SU-DHL-6 (cell line): ENCODE measurements at regions not wholly inside any gene's neighbourhood (a gene's known extent, or its start where the extent isn't known, plus 50 kb on each side); places are given as distances from the start of the nearest gene placed in this dataset.

Experiments
- H2AFZ ChIP-seq: fragments of 200-600 bp; sonication (generic); 2 replicates; pipeline ENCODE4 v1.6.1; 2014; ENCODE audit warnings: low read depth, mild to moderate bottlenecking, moderate library complexity, mixed read lengths, antibody characterized with exemption, low read length; ENCODE audit not compliant: severe bottlenecking
- H3F3A ChIP-seq: fragments of 200-600 bp; shearing (Covaris generic); 2 replicates; pipeline ENCODE4 v1.6.0; 2016; ENCODE audit warnings: antibody characterized with exemption, mild to moderate bottlenecking; ENCODE audit not compliant: insufficient read depth
- H3K27ac ChIP-seq: fragments of 200-600 bp; sonication (generic); 2 replicates; pipeline ENCODE4 v1.5.1; 2016; ENCODE audit warnings: low read depth, mild to moderate bottlenecking, low read length, moderate library complexity, mixed read lengths
- H3K27me3 ChIP-seq: fragments of 200-600 bp; sonication (generic), shearing (Covaris generic); 2 replicates; pipeline ENCODE4 v1.6.0; 2014; ENCODE audit warnings: mild to moderate bottlenecking, low read length
- H3K36me3 ChIP-seq: fragments of 200-600 bp; sonication (generic); 2 replicates; pipeline ENCODE4 v1.6.1; 2014; ENCODE audit warnings: mild to moderate bottlenecking, low read length, mixed read lengths
- H3K4me2 ChIP-seq: fragments of 300-600, 200-600 bp; shearing (Covaris generic), sonication (generic); 2 replicates; pipeline ENCODE4 v1.6.0; 2014; ENCODE audit warnings: low read length, low read depth, mild to moderate bottlenecking; ENCODE audit not compliant: poor library complexity, severe bottlenecking
- H3K4me3 ChIP-seq: fragments of 200-600 bp; sonication (generic); 2 replicates; pipeline ENCODE4 v1.5.1; 2014; ENCODE audit warnings: antibody characterized with exemption, low read length, mild to moderate bottlenecking, mixed read lengths; ENCODE audit not compliant: insufficient read depth, poor library complexity, severe bottlenecking
- H3K79me2 ChIP-seq: fragments of 200-600 bp; sonication (generic); 2 replicates; pipeline ENCODE4 v1.6.1; 2014; ENCODE audit warnings: mild to moderate bottlenecking, low read length, moderate library complexity; ENCODE audit not compliant: insufficient read depth
- H3K9ac ChIP-seq: fragments of 200-600 bp; sonication (generic); 2 replicates; pipeline ENCODE4 v1.7.0; 2014; ENCODE audit warnings: mild to moderate bottlenecking, low read length
- H3K9me2 ChIP-seq: fragments of 200-600 bp; sonication (generic); replicated peaks from 2 replicates; pipeline ENCODE4 v1.6.1; 2014; ENCODE audit warnings: low read length; ENCODE audit not compliant: insufficient read depth
- H3K9me3 ChIP-seq: fragments of 200-600 bp; sonication (generic); 2 replicates; pipeline ENCODE4 v1.6.1; 2014; ENCODE audit warnings: low read length, mixed read lengths; ENCODE audit not compliant: insufficient read depth
- H4K20me1 ChIP-seq: fragments of 200-600 bp; sonication (generic); 2 replicates; pipeline ENCODE4 v1.6.1; 2014; ENCODE audit warnings: low read depth, mild to moderate bottlenecking, antibody characterized with exemption, low read length, moderate library complexity, mixed read lengths
- CTCF ChIP-seq: fragments of 200-600 bp; sonication (generic); IDR thresholded peaks from one replicate; pipeline ENCODE4 v1.5.1; 2017; ENCODE audit warnings: antibody characterized with exemption, mild to moderate bottlenecking, low read length, moderate library complexity; ENCODE audit not compliant: insufficient read depth, poor library complexity, severe bottlenecking
- EZH2phosphoT487 ChIP-seq: fragments of 200-600 bp; sonication (generic), shearing (Covaris generic); conservative IDR thresholded peaks from 2 replicates; pipeline ENCODE4 v1.6.1; 2018; ENCODE audit warnings: mild to moderate bottlenecking, antibody characterized with exemption, low read length, moderate library complexity, mixed read lengths

- H2AFZ ChIP-seq = no peak overlapping the region
- no peaks in the 10 kb centered on the region for H3K9me3 ChIP-seq
- no peaks in the 10 kb centered on the region for H3K36me3 ChIP-seq
- no peak overlapping the region for H3K27ac ChIP-seq
- no peaks in the 10 kb centered on the region for H3K27me3 ChIP-seq
- no peaks in the 10 kb centered on the region for H3F3A ChIP-seq
- H3K4me2 ChIP-seq = no peak overlapping the region
- TF ChIP-seq CTCF (no peak), EZH2phosphoT487 (no peak)
- H3K9ac ChIP-seq = no peak overlapping the region
- H3K4me3 ChIP-seq = no peak overlapping the region
- no peaks in the 10 kb centered on the region for H4K20me1 ChIP-seq
- H3K9me2 ChIP-seq = no peaks in the 10 kb centered on the region
- no peaks in the 10 kb centered on the region for H3K79me2 ChIP-seq
These were observed 212.8 kb upstream of the CHD1 start for GRCh38 chr5:99141534-99142128.

GRCh38 chr5:99138911-99139310 is 210.1 kb upstream of the CHD1 start:
- no peak overlapping the region for H2AFZ ChIP-seq
- H4K20me1 ChIP-seq = no peaks in the 10 kb centered on the region
- no peak overlapping the region for H3K27ac ChIP-seq
- TF ChIP-seq EZH2phosphoT487 (no peak), CTCF (no peak)
- no peak overlapping the region for H3K9ac ChIP-seq
- no peaks in the 10 kb centered on the region for H3K27me3 ChIP-seq
- no peaks in the 10 kb centered on the region for H3K9me2 ChIP-seq
- H3K36me3 ChIP-seq = no peaks in the 10 kb centered on the region
- H3K4me2 ChIP-seq = no peak overlapping the region
- H3K4me3 ChIP-seq = no peak overlapping the region
- no peaks in the 10 kb centered on the region for H3K79me2 ChIP-seq
- H3K9me3 ChIP-seq = no peaks in the 10 kb centered on the region
- no peaks in the 10 kb centered on the region for H3F3A ChIP-seq

- Histone ChIP-seq H3K4me2 (no peak overlapping the region), H3K9me2 (no peaks in the 10 kb centered on the region), H3F3A (no peaks in the 10 kb centered on the region), H3K9ac (no peak overlapping the region), H3K79me2 (no peaks in the 10 kb centered on the region), H4K20me1 (no peaks in the 10 kb centered on the region), H3K4me3 (no peak overlapping the region), H3K36me3 (no peaks in the 10 kb centered on the region), H3K9me3 (no peaks in the 10 kb centered on the region), H3K27ac (no peak overlapping the region), H2AFZ (no peak overlapping the region), H3K27me3 (no peaks in the 10 kb centered on the region)
- no peak for TF ChIP-seq CTCF
- no peak for TF ChIP-seq EZH2phosphoT487
These were observed 205.1 kb upstream of the CHD1 start for GRCh38 chr5:99133921-99134320.
